ENCODE measurements at regions not wholly inside any gene's neighbourhood (a gene's known extent, or its start where the extent isn't known, plus 50 kb on each side); places are given as distances from the start of the nearest gene placed in this dataset.
A peak's percentile ranks its signal among the peaks of the same experiment; 100 is the strongest.

GRCh38 chr3:148379763-148380382 lies 317.8 kb upstream of the AGTR1 start:
- DNase-seq: peak; percentile 23

DNA sequence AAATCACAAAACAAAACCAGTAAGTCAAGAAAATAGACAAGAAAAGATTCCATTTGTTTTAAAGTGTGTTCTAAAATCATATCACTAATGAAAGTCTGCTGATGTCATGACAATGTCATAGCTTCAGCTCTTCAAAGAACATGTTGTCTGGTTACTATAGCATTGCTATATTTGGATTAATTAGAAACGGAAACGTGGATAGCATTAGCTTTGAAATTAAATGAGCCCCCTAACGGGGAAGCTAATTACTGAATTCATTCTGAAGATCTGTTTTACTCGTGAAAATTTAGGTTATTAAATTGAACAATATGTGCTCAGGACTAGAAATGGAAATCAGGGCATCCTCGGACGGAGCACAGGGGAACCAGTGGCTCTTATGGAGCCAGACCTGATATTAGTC lies 316.7 kb upstream of the AGTR1 start:
- DNase-seq: no peak

DNA sequence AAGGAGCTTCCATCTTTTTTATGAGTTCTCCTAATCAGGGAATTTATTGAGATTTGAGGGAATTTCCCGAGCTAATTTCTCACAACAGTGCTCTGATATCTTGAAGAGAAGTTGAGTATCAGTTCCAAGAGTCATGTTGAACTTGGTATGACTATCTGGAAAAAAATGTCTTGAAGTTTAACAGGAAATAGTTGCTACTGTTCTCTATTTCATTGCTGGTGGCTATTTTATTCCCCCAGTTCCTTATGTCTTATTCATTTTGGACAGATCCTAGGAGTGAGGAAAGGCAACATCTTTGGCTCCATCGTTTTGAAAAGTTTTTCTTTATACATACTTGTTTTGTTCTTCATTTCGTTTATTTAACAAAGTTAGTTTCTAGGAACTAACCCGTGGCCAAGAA lies 307.8 kb upstream of the AGTR1 start:
- DNase-seq: no peak

GRCh38 chr3:148395821-148396220 lies 301.9 kb upstream of the AGTR1 start:
- no peak for DNase-seq

GRCh38 chr3:148400754-148401153 lies 296.9 kb upstream of the AGTR1 start:
- DNase-seq: no peak

DNA sequence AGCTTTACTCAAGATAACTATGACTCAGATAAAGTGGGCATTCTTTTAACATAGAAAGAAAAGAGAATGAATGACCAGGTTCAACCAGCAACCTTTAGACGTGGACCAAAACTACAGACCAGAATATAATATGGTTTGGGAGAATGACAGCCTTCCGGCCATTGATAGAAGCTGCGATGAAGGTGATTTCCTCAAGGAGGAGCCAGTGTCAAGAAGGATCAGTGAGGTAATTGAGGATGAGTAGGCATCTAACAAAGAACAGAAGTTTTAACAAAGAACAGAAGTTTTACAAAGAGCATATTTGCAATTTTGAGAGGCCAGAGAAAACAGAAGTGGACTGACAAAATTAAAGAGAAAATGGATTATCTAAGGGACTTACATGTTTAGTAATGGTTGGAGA lies 289.0 kb upstream of the AGTR1 start:
- DNase-seq: no peak

GRCh38 chr3:148420242-148420641 lies 277.5 kb upstream of the AGTR1 start:
- DNase-seq: no peak

DNA sequence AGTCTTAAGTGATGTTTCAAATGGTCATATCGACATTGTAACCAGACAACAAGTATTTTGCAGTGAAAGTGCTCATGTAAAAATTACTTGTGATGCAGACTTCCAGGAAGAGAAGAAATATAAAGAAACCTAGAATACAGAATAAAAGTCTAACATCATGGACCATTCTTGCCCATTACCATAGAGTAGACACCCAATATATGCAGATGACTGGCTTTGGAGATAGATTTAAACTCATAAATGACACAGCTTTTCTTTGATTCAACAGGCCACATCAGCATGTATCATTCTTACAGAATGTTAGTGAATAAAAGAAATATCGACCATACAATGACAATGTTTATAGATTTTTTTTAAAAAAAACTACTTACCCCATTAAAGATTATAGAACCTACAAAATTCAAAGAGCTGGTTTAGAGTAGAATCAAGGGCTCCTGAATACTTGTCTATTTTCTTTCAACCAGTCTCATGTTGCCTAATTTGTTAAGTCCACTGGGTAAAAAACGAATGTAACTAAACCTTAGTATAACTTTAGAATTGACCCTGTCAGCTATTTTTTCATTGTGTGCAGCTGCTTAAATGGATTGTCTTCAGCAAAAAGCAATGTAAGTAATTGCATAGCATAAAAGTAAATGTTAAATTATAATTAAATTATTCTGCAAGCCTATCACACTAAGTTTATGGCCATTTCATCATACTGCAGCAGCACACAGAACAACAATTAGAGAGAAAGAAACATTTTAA lies 268.7 kb upstream of the AGTR1 start:
- DNase-seq: no peak

- no peak for DNase-seq
These were observed 264.0 kb upstream of the AGTR1 start for GRCh38 chr3:148433665-148434064.

- no peak for DNase-seq
These were observed 262.2 kb upstream of the AGTR1 start for GRCh38 chr3:148435534-148435933.

GRCh38 chr3:148439254-148439822 lies 258.4 kb upstream of the AGTR1 start:
- DNase-seq: no peak

DNA sequence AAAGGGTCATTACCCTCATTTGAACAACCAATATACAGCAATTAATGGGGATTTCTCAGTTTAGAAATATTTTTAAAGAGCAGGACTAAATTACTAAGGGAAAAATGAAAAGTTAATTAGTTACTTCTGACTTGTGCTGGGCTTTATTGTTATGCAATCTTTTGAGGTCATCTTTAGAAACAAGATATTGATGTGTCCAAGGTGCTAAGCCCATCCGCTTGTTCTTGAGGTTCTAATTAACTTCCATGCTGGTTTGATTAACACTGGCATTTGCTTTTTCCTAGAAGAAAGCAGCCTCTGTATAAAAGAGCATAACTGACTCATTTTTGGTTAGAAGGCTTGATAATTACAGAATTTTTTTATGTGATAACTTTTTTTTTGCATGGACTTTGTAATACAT lies 256.5 kb upstream of the AGTR1 start:
- DNase-seq: no peak

GRCh38 chr3:148450819-148451218 lies 246.9 kb upstream of the AGTR1 start:
- peak; percentile 2 for DNase-seq

DNA sequence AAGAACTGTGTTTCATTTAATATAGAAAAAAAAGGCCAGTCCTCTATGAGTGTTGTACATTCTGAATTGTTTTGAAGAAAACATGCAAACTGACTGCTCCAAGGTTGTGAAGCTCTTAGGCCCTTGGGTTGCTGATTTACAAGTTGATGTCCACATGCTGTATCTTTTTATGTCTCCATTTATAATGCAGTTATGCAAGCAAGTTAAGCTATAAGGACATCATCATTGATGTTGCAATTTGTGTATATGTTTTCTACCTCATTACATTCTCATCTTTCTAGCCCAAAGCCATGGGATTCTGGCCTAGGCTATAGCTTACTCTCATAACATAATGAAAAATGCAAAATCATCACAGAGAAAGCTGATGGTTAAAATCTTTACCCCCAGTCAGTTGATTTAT lies 245.7 kb upstream of the AGTR1 start:
- no peak for DNase-seq

- peak; percentile 30 for DNase-seq
These were observed 243.9 kb upstream of the AGTR1 start for GRCh38 chr3:148453781-148454191.

DNA sequence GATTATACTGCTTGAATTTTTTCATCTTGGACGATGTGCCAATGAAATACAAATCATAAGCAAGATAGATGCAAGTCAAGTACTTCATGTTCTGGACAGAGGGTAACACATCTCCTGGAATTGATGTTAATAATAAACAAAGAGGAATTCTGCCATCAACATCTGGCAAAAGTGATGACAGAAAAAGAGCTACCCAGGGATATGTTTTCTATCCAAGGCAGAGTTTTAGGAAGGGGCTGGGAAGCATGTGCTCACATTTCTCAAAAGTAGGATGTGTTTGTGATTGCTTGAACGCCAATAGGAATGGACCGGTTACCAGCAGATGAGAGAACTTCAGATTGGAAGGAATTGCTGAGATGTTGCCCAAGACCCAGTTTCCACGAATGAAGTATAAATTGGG lies 242.6 kb upstream of the AGTR1 start:
- DNase-seq: no peak

- no peak for DNase-seq
These were observed 239.8 kb upstream of the AGTR1 start for GRCh38 chr3:148457886-148458285.

GRCh38 chr3:148459931-148460513 lies 237.7 kb upstream of the AGTR1 start:
- DNase-seq: no peak

- no peak for DNase-seq
These were observed 237.0 kb upstream of the AGTR1 start for GRCh38 chr3:148460686-148461085.

- DNase-seq: no peak
These were observed 233.5 kb upstream of the AGTR1 start for GRCh38 chr3:148464246-148464645.

GRCh38 chr3:148466143-148466542 lies 231.6 kb upstream of the AGTR1 start:
- no peak for DNase-seq

GRCh38 chr3:148466980-148467740 lies 230.5 kb upstream of the AGTR1 start:
- no peak for DNase-seq
